HFFc6 (cell line): ENCODE measurements at regions not wholly inside any gene's neighbourhood (a gene's known extent, or its start where the extent isn't known, plus 50 kb on each side); places are given as distances from the start of the nearest gene placed in this dataset.

Experiments
- DNase-seq: peaks from one replicate; pipeline ENCODE4 v3.0.0-alpha.2; 2018
- H3K27ac Mint-ChIP-seq: 2 replicates; pipeline ENCODE4 v1.8.0; 2020; ENCODE audit warnings: mild to moderate bottlenecking, mixed read lengths
- H3K27me3 Mint-ChIP-seq: 2 replicates; pipeline ENCODE4 v1.8.0; 2021; ENCODE audit warnings: mild to moderate bottlenecking, moderate library complexity, mixed read lengths; ENCODE audit not compliant: insufficient read depth
- H3K36me3 Mint-ChIP-seq: 2 replicates; pipeline ENCODE4 v1.8.0; 2021; ENCODE audit warnings: low read depth, mixed read lengths
- H3K4me1 Mint-ChIP-seq: 2 replicates; pipeline ENCODE4 v1.8.0; 2020; ENCODE audit warnings: low read depth, mixed read lengths
- H3K4me3 Mint-ChIP-seq: 2 replicates; pipeline ENCODE4 v1.8.0; 2020; ENCODE audit warnings: mild to moderate bottlenecking, moderate library complexity, mixed read lengths
- H3K9me3 Mint-ChIP-seq: 2 replicates; pipeline ENCODE4 v1.8.0; 2020; ENCODE audit warnings: mild to moderate bottlenecking, mixed read lengths
- CTCF ChIP-seq: fragments of 200-600 bp; sonication (generic); IDR thresholded peaks from 2 replicates; pipeline ENCODE4 v1.5.0; 2021; ENCODE audit warnings: antibody characterized with exemption, mild to moderate bottlenecking

DNA sequence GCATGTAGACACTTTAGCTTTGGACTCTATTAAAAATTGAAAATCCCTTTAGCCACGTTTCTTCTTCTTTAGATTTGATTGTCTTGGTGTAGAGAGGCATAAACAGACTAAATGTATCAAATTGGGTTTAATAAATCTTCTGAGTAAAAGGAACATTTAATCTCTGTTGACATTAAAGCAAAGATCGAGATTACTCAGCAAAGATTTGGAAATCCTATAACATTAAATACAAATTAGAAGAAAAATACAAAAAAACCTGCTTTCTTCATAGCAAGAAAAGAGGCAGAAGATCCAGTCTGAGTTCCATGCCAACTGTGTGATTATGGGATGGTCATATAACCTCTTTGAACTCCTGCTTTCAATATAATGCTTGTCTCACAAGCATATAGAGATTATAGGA, 172.3 kb downstream of the GJA1 start:
- H3K27ac Mint-ChIP-seq, result no peak overlapping the region
- no peak overlapping the region for H3K4me3 Mint-ChIP-seq
- no peaks in the 10 kb centered on the region for H3K36me3 Mint-ChIP-seq
- no peak for TF ChIP-seq CTCF
- DNase-seq, result no peak
- H3K27me3 Mint-ChIP-seq, result no peaks in the 10 kb centered on the region
- H3K9me3 Mint-ChIP-seq, result no peaks in the 10 kb centered on the region
- peaks cover 7% of the 10 kb centered on the region for H3K4me1 Mint-ChIP-seq

DNA sequence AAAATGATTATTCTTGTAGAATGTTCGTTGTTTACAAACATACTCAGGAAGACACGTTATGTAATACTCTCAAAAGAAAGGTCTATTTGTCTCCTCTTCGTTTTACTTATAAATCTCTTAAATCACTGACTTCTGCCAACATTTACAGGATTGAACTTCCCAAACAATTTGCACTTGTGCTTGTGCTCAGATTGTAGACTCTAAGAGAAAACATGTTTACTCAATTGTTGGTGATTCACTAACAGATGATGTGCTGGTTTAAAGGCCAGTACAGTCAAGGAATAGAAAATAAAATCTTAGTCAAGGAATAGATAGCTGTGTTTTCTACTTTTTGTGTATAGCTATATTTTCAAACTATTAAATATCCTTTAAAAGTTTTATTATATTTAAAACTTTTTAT, 172.8 kb downstream of the GJA1 start:
- H3K27ac Mint-ChIP-seq, result no peak overlapping the region
- DNase-seq, result peak; percentile 16

GRCh38 chr6:121609281-121609680, 173.8 kb downstream of the GJA1 start:
- Mint-ChIP-seq H3K9me3 (no peaks in the 10 kb centered on the region), H3K27ac (no peak overlapping the region), H3K36me3 (no peaks in the 10 kb centered on the region), H3K27me3 (no peaks in the 10 kb centered on the region), H3K4me1 (peaks cover 7% of the 10 kb centered on the region), H3K4me3 (no peak overlapping the region)
- DNase-seq, result no peak
- no peak for TF ChIP-seq CTCF

More for the DNA sequence above, 172.8 kb downstream of the GJA1 start:
- Mint-ChIP-seq H3K27me3 (no peaks in the 10 kb centered on the region), H3K36me3 (no peaks in the 10 kb centered on the region), H3K9me3 (no peaks in the 10 kb centered on the region), H3K4me1 (peaks cover 7% of the 10 kb centered on the region), H3K4me3 (no peak overlapping the region)
- no peak for TF ChIP-seq CTCF

DNA sequence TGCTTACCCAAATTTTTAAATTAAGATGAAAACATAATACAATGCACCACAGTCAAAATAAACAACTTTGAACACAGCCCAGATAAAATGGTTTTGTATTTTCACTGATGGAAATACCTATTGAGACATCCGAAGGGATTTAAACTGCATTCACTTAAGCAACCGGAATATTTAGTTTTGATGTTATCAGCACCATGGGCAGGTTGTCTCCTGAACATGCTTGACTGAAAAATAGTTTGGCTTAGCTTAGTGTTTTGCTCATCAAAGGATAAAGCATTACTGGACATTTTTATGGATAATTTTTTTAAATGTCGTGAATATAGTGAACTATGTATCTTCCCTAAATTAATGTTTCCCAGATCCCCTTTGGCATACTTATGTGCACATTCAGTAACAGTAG, 177.5 kb downstream of the GJA1 start:
- Mint-ChIP-seq H3K4me1 (peaks cover 6% of the 10 kb centered on the region), H3K4me3 (no peak overlapping the region), H3K9me3 (no peaks in the 10 kb centered on the region), H3K36me3 (no peaks in the 10 kb centered on the region), H3K27me3 (no peaks in the 10 kb centered on the region), H3K27ac (no peak overlapping the region)
- no peak for TF ChIP-seq CTCF
- DNase-seq, result no peak

DNA sequence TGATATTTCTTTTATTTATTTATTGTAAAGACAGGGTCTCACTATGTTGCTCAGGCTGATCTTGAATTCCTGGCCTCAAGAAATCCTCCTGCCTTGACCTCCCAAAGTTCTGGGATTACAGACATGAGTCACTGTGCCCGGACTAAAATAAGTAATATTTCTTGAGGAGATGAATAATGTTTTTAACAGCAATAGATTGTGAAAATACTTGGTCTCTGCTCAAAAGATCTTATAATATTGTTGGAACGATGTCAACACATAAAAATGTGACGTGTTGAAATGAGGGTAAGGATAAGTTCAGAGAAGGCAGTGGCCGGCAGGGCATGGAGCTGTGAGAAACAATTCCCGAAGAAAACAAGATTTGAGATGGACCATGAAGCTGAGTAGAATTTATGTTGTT, 178.7 kb downstream of the GJA1 start:
- Mint-ChIP-seq H3K27me3 (no peaks in the 10 kb centered on the region), H3K4me3 (no peak overlapping the region), H3K36me3 (no peaks in the 10 kb centered on the region), H3K27ac (no peak overlapping the region), H3K4me1 (no peaks in the 10 kb centered on the region), H3K9me3 (no peaks in the 10 kb centered on the region)
- no peak for TF ChIP-seq CTCF
- no peak for DNase-seq

DNA sequence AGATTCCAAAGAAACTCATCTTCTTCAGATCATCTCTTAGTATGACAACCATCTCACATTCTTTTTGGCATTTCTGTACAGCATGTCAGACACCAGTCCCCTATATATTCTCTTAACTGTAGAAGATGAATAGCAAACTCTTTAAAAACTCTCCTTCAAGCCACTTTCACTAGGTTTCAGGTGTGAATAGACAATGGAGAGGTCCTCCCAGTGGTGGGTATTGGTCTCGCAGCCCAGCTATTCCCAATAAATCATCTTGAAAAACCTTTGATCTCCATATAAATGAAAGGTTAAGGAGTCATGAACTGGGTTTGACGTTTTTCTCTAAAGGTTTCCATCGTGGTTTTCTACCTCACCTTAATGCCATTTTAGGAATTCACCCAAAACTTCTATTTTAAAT, 180.0 kb downstream of the GJA1 start:
- peak; percentile 62 for TF ChIP-seq CTCF
- H3K4me1 Mint-ChIP-seq, result no peaks in the 10 kb centered on the region
- H3K27me3 Mint-ChIP-seq, result no peaks in the 10 kb centered on the region
- no peak overlapping the region for H3K27ac Mint-ChIP-seq
- no peaks in the 10 kb centered on the region for H3K9me3 Mint-ChIP-seq
- DNase-seq, result no peak
- no peaks in the 10 kb centered on the region for H3K36me3 Mint-ChIP-seq
- no peak overlapping the region for H3K4me3 Mint-ChIP-seq
